GM21528 (cell line): ENCODE measurements at regions not wholly inside any gene's neighbourhood (a gene's known extent, or its start where the extent isn't known, plus 50 kb on each side); places are given as distances from the start of the nearest gene placed in this dataset.
"Not testable (repeated sequence)": the region's sequence is repeated elsewhere in the genome, so short reads cannot be mapped to it uniquely, and the experiment has no call there.

Experiments
- ATAC-seq: cut with Tn5 transposase; IDR thresholded peaks from one replicate; pipeline ENCODE4 v1.9.1; 2021; ENCODE audit warnings: mild to moderate bottlenecking, moderate library complexity; ENCODE audit not compliant: unreplicated experiment, low FRiP score

DNA sequence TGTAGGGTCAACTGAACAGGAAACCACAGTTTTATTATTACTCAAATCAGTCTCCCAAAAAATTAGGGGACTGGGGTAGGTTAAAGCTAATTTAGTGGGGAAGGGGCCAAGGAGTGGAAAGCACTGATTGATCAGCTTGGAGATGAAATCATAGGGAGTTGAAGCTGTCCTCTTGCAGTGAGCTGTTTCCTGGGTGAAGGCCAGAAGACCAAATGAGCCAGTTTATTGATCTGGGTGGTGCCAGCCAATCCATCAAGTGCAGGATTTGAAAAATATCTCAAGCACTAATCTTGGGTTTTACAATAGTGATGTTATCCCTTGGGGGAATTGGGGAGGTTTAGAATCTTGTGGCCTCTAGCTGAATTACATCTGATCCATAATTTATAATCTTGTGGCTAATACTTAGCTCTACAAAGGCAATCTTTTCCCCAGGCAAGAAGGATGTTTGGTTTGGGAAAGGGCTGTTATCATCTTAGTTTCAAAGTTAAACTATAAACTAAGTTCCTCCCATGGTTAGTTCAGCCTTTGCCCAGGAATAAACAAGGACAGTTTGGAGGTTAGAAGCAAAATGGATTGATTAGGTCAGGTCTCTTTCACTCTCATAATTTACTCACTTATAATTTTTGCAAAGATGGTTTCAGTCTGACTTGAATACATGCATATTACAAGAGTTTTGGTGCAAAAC lies 773.5 kb downstream of the XPNPEP1 start:
- no peak for ATAC-seq

GRCh38 chr10:109127363-109127762 lies 795.9 kb downstream of the XPNPEP1 start:
- no peak for ATAC-seq

- ATAC-seq = no peak
Measured at GRCh38 chr10:109126541-109126940, 796.8 kb downstream of the XPNPEP1 start.

DNA sequence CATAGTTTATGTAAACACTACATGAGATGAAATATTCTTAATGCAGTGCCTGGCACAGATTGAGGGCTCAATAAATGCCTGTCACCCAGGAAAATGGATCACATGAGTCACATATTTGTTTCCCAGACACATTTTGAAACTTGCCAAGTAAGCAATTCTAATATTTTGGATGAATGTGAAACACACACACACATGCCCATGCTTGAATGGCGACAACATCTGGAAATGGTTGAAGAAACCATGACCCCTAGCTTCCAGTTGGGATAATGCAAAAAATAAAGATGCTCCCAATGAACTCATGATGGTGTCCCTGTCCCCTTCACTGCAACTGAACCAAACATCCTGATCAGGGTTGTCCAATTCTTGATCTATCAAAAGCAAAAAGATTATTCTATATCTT lies 797.3 kb downstream of the XPNPEP1 start:
- no peak for ATAC-seq

GRCh38 chr10:109115179-109115578 lies 808.1 kb downstream of the XPNPEP1 start:
- no peak for ATAC-seq

GRCh38 chr10:109114579-109114978 lies 808.7 kb downstream of the XPNPEP1 start:
- ATAC-seq = no peak

GRCh38 chr10:109106604-109107003 lies 816.7 kb downstream of the XPNPEP1 start:
- no peak for ATAC-seq

- ATAC-seq = no peak
Measured at GRCh38 chr10:109105725-109106124, 817.6 kb downstream of the XPNPEP1 start.

DNA sequence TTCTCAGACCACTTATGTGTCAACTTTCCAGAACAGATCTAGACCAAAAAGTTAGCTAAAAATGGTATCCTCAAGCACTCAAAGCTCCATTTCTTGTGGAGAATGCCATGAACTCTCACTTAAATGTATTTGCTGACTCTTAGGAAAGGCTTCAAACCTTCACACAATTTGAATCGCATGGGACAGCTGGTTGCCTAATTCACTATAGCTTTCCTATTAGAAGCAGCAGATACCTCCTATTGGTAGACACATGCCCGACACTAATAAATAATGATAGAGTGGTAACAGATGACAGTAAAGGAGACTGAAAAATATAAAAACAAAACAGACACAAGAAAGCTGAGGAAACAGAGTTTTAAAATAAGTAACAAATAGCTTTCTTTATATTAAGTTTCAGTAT lies 818.5 kb downstream of the XPNPEP1 start:
- ATAC-seq = no peak

- no peak for ATAC-seq
Measured at GRCh38 chr10:109103278-109103677, 820.0 kb downstream of the XPNPEP1 start.

DNA sequence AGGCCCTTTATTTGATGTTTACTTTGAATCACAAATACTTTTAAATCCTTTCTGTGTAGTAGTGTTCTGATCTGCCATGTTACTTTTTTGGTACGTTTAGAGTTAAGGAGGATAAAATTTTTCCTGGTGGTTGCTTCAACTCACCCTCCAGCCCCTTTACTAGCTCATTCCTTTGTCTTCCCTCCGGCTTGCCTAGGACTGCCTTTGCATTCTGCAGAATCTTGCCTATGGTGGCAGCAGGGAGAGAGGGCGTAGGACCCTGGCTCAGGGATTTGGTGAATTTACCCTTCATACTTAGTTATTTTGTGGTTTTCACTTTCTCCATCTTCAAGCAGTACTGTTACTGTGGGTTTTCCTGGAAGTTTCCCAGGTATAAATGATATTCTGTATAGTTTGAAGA lies 833.5 kb downstream of the XPNPEP1 start:
- ATAC-seq = no peak

DNA sequence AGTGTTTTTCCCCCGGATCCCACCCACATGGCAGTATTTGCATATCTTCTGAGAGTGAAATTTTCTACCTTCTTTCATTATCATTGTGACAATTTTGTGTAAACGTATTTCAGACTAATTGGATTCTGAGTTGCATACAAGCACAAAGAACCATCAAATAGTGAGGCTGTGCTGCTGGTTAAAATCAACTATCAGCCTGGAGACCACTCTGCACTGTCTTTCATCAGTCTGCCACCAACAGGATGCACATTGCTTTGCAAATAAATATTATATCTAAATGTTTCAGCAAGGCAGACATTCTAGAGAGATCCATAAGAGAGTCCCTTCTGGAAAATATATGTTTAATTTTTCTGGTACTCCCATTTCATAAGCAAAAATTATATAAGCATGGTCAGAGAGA lies 851.8 kb downstream of the XPNPEP1 start:
- ATAC-seq = no peak

DNA sequence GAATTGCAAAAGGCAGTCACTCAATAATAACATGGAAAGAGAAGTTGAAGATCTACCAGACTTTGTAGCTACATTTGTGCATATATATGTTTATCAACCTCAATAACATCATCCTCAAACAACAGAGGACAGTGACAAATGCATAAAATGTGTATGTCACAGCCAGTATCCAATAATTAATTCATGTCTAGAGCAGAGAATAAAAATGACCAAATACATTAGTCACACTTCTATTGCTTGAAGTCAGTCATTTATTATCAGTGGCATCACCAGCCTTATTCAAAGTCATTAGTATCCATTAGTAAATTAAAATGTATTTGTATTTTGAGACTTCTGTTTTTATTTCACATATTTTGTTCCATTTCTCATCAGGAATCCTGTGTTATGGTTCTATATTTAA lies 852.8 kb downstream of the XPNPEP1 start:
- no peak for ATAC-seq

DNA sequence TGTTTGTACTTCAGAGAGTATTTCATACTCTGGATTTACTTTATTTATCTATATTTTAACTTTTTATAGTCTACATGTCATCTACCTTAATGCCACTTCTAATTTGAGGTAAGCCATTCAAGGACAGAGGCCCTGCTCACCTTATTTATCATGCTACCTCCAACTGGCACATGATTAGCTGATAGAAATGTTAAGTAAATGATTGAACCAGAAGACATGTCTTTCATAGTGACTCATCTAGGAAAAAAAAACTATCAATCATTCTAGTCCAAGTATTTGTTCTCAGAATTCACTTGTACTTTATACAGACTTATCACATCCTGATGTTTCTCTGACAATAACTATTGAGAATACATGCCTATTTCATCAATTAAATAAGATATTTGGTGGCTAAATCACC lies 856.3 kb downstream of the XPNPEP1 start:
- ATAC-seq = no peak

- no peak for ATAC-seq
Measured at GRCh38 chr10:109065821-109066220, 857.5 kb downstream of the XPNPEP1 start.

DNA sequence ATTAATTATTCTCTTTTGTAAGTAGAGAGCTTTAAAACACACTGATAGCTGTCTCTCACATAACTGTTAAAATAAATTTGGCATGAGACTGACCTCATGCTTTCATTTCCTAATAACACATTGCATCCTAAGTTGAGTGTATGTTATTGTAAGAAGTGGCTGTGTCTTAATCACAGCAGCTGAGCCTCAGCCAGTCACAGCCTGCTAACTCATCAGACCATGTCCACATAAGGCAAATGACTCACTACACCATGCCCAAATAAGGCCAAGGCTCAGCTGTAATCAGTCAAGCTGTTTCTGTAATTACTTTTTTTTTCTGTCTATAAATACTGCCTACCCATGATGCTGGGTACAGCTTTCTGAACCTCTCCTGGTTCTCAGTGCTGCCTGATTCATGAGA lies 860.9 kb downstream of the XPNPEP1 start:
- no peak for ATAC-seq

GRCh38 chr10:109055243-109055642 lies 868.1 kb downstream of the XPNPEP1 start:
- ATAC-seq = no peak

DNA sequence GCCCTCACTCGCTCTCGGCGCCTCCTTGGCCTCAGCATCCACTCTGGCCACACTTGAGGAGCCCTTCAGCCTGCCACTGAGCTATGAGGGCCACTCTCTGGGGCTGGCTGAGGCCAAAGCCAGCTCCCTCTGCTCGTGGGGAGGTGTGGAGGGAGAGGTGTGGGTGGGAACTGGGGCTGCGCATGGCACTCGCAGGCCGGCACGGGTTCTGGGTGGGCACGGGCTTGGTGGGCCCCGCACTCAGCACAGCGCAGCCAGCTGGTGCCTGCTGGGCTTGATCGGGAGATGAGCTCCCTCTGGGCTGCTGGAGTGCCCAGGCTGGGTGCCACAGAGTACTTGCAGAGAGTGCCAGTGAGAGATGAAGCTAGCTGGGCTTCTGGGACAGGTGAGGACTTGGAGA lies 875.5 kb downstream of the XPNPEP1 start:
- no peak for ATAC-seq

- ATAC-seq = not testable (repeated sequence)
Measured at GRCh38 chr10:109046427-109046826, 876.9 kb downstream of the XPNPEP1 start.

- no peak for ATAC-seq
Measured at GRCh38 chr10:109040622-109041021, 882.7 kb downstream of the XPNPEP1 start.

- no peak for ATAC-seq
Measured at GRCh38 chr10:109037978-109038377, 885.3 kb downstream of the XPNPEP1 start.

DNA sequence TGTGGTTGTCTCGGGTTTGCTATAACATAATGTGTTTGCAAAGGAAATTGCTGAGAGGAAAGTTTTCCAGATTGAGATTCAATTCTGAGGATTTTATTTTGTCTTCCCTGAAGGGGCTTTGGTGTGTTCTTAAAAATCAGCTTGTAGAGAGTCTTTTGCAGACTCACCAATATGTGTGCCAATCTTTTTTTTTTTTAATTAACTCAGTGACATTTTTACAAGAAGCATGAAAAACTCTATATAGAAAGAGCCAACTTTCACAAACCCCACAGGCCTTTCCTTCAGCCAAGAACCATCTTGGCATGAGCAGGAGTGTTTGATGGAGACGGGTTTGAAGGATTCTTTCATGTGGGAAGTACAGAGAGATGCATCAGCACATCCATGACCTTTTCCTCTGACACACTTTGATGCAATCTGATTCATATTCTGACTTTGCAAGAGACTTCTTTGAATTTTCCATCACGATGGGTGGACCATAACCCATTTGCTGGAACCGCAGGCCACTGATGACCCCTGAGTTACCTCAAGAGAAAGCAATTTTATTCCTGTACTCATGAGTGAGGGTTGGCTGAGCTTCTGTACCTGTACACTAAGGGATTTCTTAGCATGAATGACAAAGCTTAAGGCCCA lies 892.6 kb downstream of the XPNPEP1 start:
- no peak for ATAC-seq
